Neural crest cell (in vitro differentiated cells): ENCODE measurements at regions not wholly inside any gene's neighbourhood (a gene's known extent, or its start where the extent isn't known, plus 50 kb on each side); places are given as distances from the start of the nearest gene placed in this dataset.

Experiments
- DNase-seq: peaks from one replicate; pipeline ENCODE4 v3.0.0; 2021; ENCODE audit warnings: low read depth, mixed read lengths, low spot score
- H3K27ac Mint-ChIP-seq: one replicate; pipeline ENCODE4 v1.8.0; 2021; ENCODE audit warnings: mild to moderate bottlenecking, mixed read lengths; ENCODE audit not compliant: unreplicated experiment
- H3K27me3 Mint-ChIP-seq: 2 replicates; pipeline ENCODE4 v1.8.0; 2021; ENCODE audit warnings: low read depth, mild to moderate bottlenecking, mixed read lengths
- H3K36me3 Mint-ChIP-seq: 2 replicates; pipeline ENCODE4 v1.8.0; 2021; ENCODE audit warnings: low read depth, mild to moderate bottlenecking, mixed read lengths
- H3K4me1 Mint-ChIP-seq: 2 replicates; pipeline ENCODE4 v1.8.0; 2021; ENCODE audit warnings: mixed read lengths
- H3K4me3 Mint-ChIP-seq: one replicate; pipeline ENCODE4 v1.8.0; 2021; ENCODE audit warnings: mild to moderate bottlenecking, mixed read lengths
- H3K9me3 Mint-ChIP-seq: 2 replicates; pipeline ENCODE4 v1.8.0; 2021; ENCODE audit warnings: mixed read lengths
- CTCF ChIP-seq: fragments of 200-600 bp; sonication (generic); conservative IDR thresholded peaks from 2 replicates; pipeline ENCODE4 v1.5.0; 2021; ENCODE audit warnings: antibody characterized with exemption, mild to moderate bottlenecking

- H3K4me3 Mint-ChIP-seq: peak overlapping the region; percentile 28
- peaks cover 11% of the 10 kb centered on the region for H3K9me3 Mint-ChIP-seq
- DNase-seq: peak; percentile 43
- H3K27ac Mint-ChIP-seq: peak overlapping the region; percentile 97
- peaks cover 36% of the 10 kb centered on the region for H3K4me1 Mint-ChIP-seq
- peaks cover 6% of the 10 kb centered on the region for H3K36me3 Mint-ChIP-seq
- no peak for TF ChIP-seq CTCF
- H3K27me3 Mint-ChIP-seq: no peaks in the 10 kb centered on the region
These were observed 356.8 kb upstream of the DMAC1 start for GRCh38 chr9:8156346-8156745.

- Mint-ChIP-seq H3K9me3 (peaks cover 16% of the 10 kb centered on the region), H3K4me3 (peak overlapping the region; percentile 28), H3K4me1 (peaks cover 36% of the 10 kb centered on the region), H3K36me3 (peaks cover 11% of the 10 kb centered on the region), H3K27me3 (no peaks in the 10 kb centered on the region), H3K27ac (peak overlapping the region; percentile 97)
- no peak for DNase-seq
- no peak for TF ChIP-seq CTCF
These were observed 356.1 kb upstream of the DMAC1 start for GRCh38 chr9:8155706-8156105.

- TF ChIP-seq CTCF: no peak
- no peak overlapping the region for H3K4me3 Mint-ChIP-seq
- H3K36me3 Mint-ChIP-seq: no peaks in the 10 kb centered on the region
- no peaks in the 10 kb centered on the region for H3K4me1 Mint-ChIP-seq
- H3K27ac Mint-ChIP-seq: no peak overlapping the region
- H3K9me3 Mint-ChIP-seq: peaks cover 3% of the 10 kb centered on the region
- H3K27me3 Mint-ChIP-seq: no peaks in the 10 kb centered on the region
- DNase-seq: no peak
These were observed 344.1 kb upstream of the DMAC1 start for GRCh38 chr9:8143677-8144076.

- Mint-ChIP-seq H3K27ac (no peak overlapping the region), H3K36me3 (no peaks in the 10 kb centered on the region), H3K4me3 (no peak overlapping the region), H3K27me3 (no peaks in the 10 kb centered on the region), H3K9me3 (no peaks in the 10 kb centered on the region), H3K4me1 (no peaks in the 10 kb centered on the region)
- DNase-seq: no peak
- no peak for TF ChIP-seq CTCF
These were observed 341.0 kb upstream of the DMAC1 start for GRCh38 chr9:8140557-8140956.

GRCh38 chr9:8139756-8140155 lies 340.2 kb upstream of the DMAC1 start:
- DNase-seq: no peak
- Mint-ChIP-seq H3K27ac (no peak overlapping the region), H3K4me1 (peaks cover 1% of the 10 kb centered on the region), H3K36me3 (no peaks in the 10 kb centered on the region), H3K27me3 (no peaks in the 10 kb centered on the region), H3K9me3 (no peaks in the 10 kb centered on the region), H3K4me3 (no peak overlapping the region)
- no peak for TF ChIP-seq CTCF

GRCh38 chr9:8136477-8136876 lies 336.9 kb upstream of the DMAC1 start:
- Mint-ChIP-seq H3K4me1 (peaks cover 8% of the 10 kb centered on the region), H3K36me3 (no peaks in the 10 kb centered on the region)

More at GRCh38 chr9:8136477-8136876, 336.9 kb upstream of the DMAC1 start:
- Mint-ChIP-seq H3K4me3 (no peak overlapping the region), H3K9me3 (no peaks in the 10 kb centered on the region), H3K27me3 (no peaks in the 10 kb centered on the region), H3K27ac (no peak overlapping the region)
- TF ChIP-seq CTCF: no peak
- DNase-seq: no peak
